IMR-90 (cell line): ENCODE measurements at regions not wholly inside any gene's neighbourhood (a gene's known extent, or its start where the extent isn't known, plus 50 kb on each side); places are given as distances from the start of the nearest gene placed in this dataset.

Source experiments
- CEBPB ChIP-seq: IDR thresholded peaks from 2 replicates; pipeline ENCODE4 v1.6.1; 2012; ENCODE audit warnings: low read depth, low read length, improper control_type of control experiment
- CTCF ChIP-seq: conservative IDR thresholded peaks from 2 replicates; pipeline ENCODE4 v1.5.1; 2012; ENCODE audit warnings: mild to moderate bottlenecking, low read depth, low read length, improper control_type of control experiment
- POLR2A ChIP-seq: IDR thresholded peaks from 2 replicates; pipeline ENCODE4 v1.6.1; 2012; ENCODE audit warnings: mild to moderate bottlenecking, low read depth, low read length
- RAD21 ChIP-seq: IDR thresholded peaks from 2 replicates; pipeline ENCODE4 v1.6.1; 2012; ENCODE audit warnings: low read length, improper control_type of control experiment

DNA sequence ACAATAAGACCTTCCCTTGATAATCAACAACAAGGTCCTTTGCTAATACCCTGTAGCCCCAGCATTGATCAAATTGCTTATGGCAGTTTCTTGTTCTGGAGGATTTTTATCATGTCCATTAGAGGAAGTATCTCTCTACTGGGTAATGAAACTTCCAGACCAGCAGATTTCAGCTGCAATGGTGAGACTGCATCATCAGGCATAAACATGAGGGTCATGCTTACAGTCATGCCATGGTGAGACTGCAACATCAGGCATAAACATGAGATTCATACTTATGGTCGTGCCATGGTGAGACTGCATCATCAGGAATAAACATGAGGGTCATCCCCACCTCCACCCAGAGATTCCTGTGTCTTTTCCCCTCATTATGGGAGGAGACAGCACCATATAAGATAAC is 129.0 kb upstream of the LIPC start:
- TF ChIP-seq POLR2A (no peak), CTCF (no peak), RAD21 (no peak), CEBPB (no peak)
